ENCODE measurements at regions not wholly inside any gene's neighbourhood (a gene's known extent, or its start where the extent isn't known, plus 50 kb on each side); places are given as distances from the start of the nearest gene placed in this dataset.

DNA sequence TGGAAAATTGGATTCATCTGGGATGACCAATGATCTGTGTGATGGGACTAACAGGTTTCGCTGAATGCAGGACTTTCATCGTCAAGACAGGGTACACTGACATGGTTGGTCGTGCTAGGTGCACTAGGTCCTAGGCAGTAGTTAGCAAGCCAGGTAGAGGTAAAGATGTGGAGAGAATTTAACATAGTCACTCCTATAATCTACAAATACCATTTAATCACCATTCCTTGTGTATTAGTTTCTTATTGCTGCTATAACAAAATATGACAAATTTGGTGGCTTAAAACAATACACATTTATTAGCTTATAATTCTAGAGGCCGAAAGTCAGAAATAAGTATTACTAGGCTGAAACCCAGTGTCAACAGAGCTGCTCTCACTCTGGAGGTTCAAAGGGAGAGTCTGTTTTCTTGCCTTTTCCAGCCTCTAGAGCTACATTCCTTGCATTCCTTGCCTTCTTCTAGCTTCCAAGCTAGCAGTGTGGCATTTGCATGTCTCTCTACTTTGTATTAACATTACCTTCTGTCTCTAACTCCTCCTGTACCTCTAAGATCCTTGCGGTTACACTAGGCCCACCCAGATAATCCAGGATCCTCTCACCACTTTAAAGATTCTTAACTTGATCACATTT is 98.7 kb upstream of the GRIA3 start:
- Histone ChIP-seq H3K9me2 (replicated peaks; ENCODE audit: control insufficient read depth, low read length) (no peaks in the 10 kb centered on the region), H4K20me1 (ENCODE audit: control insufficient read depth, insufficient read depth, low read depth, low read length) (no peaks in the 10 kb centered on the region), H3K27ac (ENCODE audit: low read depth, low read length) (no peak overlapping the region), H3K9me3 (ENCODE audit: control insufficient read depth, insufficient read depth, low read length) (no peaks in the 10 kb centered on the region), H3F3A (ENCODE audit: control insufficient read depth, insufficient read depth) (no peaks in the 10 kb centered on the region), H3K27me3 (ENCODE audit: control insufficient read depth, low read length) (no peaks in the 10 kb centered on the region), H3K36me3 (ENCODE audit: control insufficient read depth, low read length) (no peaks in the 10 kb centered on the region), H3K4me1 (ENCODE audit: control insufficient read depth, low read length) (no peaks in the 10 kb centered on the region), H3K4me2 (ENCODE audit: low read length) (no peak overlapping the region), H3K4me3 (ENCODE audit: low read length) (no peak overlapping the region), H3K79me2 (ENCODE audit: control insufficient read depth, low read length) (no peaks in the 10 kb centered on the region)
- no peak for TF ChIP-seq EZH2phosphoT487 (IDR thresholded peaks at IDR 0.05; ENCODE audit: borderline replicate concordance, low read length)
- TF ChIP-seq, protein P1, sequence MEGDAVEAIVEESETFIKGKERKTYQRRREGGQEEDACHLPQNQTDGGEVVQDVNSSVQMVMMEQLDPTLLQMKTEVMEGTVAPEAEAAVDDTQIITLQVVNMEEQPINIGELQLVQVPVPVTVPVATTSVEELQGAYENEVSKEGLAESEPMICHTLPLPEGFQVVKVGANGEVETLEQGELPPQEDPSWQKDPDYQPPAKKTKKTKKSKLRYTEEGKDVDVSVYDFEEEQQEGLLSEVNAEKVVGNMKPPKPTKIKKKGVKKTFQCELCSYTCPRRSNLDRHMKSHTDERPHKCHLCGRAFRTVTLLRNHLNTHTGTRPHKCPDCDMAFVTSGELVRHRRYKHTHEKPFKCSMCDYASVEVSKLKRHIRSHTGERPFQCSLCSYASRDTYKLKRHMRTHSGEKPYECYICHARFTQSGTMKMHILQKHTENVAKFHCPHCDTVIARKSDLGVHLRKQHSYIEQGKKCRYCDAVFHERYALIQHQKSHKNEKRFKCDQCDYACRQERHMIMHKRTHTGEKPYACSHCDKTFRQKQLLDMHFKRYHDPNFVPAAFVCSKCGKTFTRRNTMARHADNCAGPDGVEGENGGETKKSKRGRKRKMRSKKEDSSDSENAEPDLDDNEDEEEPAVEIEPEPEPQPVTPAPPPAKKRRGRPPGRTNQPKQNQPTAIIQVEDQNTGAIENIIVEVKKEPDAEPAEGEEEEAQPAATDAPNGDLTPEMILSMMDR (IDR thresholded peaks at IDR 0.05; ENCODE audit: low read depth, low read length, poor library complexity, severe bottlenecking), result no peak

DNA sequence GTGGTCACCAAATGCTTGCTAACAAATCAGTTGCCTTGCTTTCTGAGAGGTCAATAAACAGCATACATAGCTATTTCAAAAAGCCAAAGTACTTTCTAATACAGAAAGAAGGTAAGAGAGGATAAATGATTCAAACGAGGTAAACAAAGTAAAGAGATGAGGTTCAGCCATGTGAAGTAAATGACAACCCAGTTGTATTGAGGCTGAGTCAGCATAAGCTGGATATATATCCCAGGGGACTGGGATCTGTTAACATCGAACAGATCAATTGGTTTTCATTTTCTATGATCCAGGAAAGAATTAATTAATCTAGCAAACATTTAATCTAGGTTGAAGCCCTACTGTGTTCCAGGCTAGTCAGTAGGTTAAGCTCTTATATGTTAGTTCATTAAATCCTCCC is 97.3 kb upstream of the GRIA3 start:
- no peaks in the 10 kb centered on the region for H3F3A ChIP-seq (ENCODE audit: control insufficient read depth, insufficient read depth)
- TF ChIP-seq, protein P1 (IDR thresholded peaks at IDR 0.05; ENCODE audit: low read depth, low read length, poor library complexity, severe bottlenecking), result no peak
- no peak for TF ChIP-seq EZH2phosphoT487 (IDR thresholded peaks at IDR 0.05; ENCODE audit: borderline replicate concordance, low read length)
- H3K4me1 ChIP-seq (ENCODE audit: control insufficient read depth, low read length), result no peaks in the 10 kb centered on the region
- no peaks in the 10 kb centered on the region for H3K36me3 ChIP-seq (ENCODE audit: control insufficient read depth, low read length)
- no peaks in the 10 kb centered on the region for H3K9me3 ChIP-seq (ENCODE audit: control insufficient read depth, insufficient read depth, low read length)
- no peak overlapping the region for H3K4me3 ChIP-seq (ENCODE audit: low read length)
- no peaks in the 10 kb centered on the region for H3K9me2 ChIP-seq (replicated peaks; ENCODE audit: control insufficient read depth, low read length)
- no peaks in the 10 kb centered on the region for H3K27me3 ChIP-seq (ENCODE audit: control insufficient read depth, low read length)
- no peak overlapping the region for H3K4me2 ChIP-seq (ENCODE audit: low read length)
- H3K27ac ChIP-seq (ENCODE audit: low read depth, low read length), result no peak overlapping the region
- H3K79me2 ChIP-seq (ENCODE audit: control insufficient read depth, low read length), result no peaks in the 10 kb centered on the region
- H4K20me1 ChIP-seq (ENCODE audit: control insufficient read depth, insufficient read depth, low read depth, low read length), result no peaks in the 10 kb centered on the region

DNA sequence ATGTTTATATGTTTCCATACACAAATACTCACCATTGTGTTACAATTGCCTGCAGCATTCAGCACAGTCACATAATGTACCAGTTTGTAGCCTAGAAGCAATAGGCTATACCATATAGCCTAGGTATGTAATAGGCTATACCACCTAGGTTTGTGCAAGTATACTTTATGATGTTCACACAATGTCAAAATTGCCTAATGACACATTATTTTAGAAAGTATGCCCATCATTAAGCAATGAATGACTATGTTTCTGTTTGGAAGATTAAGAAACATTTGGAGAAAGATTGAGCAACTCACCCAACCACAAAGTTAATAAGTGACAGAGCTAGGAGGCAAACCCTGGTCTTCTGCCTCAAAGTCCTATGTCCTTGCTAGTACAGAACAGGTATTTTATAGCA is 96.8 kb upstream of the GRIA3 start:
- H3K36me3 ChIP-seq (ENCODE audit: control insufficient read depth, low read length), result no peaks in the 10 kb centered on the region
- H3K4me1 ChIP-seq (ENCODE audit: control insufficient read depth, low read length), result no peaks in the 10 kb centered on the region
- no peaks in the 10 kb centered on the region for H3K9me2 ChIP-seq (replicated peaks; ENCODE audit: control insufficient read depth, low read length)
- H3K4me3 ChIP-seq (ENCODE audit: low read length), result no peak overlapping the region
- H3K27ac ChIP-seq (ENCODE audit: low read depth, low read length), result no peak overlapping the region
- no peaks in the 10 kb centered on the region for H3K27me3 ChIP-seq (ENCODE audit: control insufficient read depth, low read length)
- H4K20me1 ChIP-seq (ENCODE audit: control insufficient read depth, insufficient read depth, low read depth, low read length), result no peaks in the 10 kb centered on the region
- no peaks in the 10 kb centered on the region for H3K9me3 ChIP-seq (ENCODE audit: control insufficient read depth, insufficient read depth, low read length)
- no peak overlapping the region for H3K4me2 ChIP-seq (ENCODE audit: low read length)
- no peaks in the 10 kb centered on the region for H3F3A ChIP-seq (ENCODE audit: control insufficient read depth, insufficient read depth)
- TF ChIP-seq EZH2phosphoT487 (IDR thresholded peaks at IDR 0.05; ENCODE audit: borderline replicate concordance, low read length), result no peak
- TF ChIP-seq, protein P1 (IDR thresholded peaks at IDR 0.05; ENCODE audit: low read depth, low read length, poor library complexity, severe bottlenecking), result no peak
- no peaks in the 10 kb centered on the region for H3K79me2 ChIP-seq (ENCODE audit: control insufficient read depth, low read length)
